ENCODE measurements at regions not wholly inside any gene's neighbourhood (a gene's known extent, or its start where the extent isn't known, plus 50 kb on each side); places are given as distances from the start of the nearest gene placed in this dataset.
"Not testable (repeated sequence)": the region's sequence is repeated elsewhere in the genome, so short reads cannot be mapped to it uniquely, and the experiment has no call there.

DNA sequence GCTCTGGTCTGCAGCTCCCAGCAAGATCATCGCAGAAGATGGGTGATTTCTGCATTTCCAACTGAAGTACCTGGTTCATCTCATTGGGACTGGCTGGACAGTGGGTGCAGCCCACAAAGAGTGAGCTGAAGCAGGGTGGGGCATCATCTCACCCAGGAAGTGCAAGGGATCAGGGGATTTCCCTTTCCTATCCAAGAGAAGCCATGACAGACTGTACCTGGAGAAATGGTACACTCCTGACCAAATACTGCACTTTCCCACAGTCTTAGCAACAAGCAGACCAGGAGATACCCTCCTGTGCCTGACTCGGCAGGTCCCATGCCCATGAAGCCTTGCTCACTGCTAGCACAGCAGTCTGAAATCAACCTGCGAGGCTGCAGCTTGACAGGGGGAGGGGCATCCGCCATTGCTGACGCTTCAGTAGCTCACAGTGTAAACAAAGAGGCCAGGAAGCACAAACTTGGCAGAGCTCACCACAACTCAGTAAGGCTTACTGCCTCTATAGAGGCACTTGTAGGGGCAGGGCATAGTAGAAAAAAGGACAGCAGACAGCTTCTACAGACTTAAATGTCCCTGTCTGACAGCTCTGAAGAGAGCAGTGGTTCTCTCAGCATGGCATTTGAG, 60.5 kb downstream of the AREG start:
- H3K27ac Mint-ChIP-seq; H3K9me3 Mint-ChIP-seq (ENCODE audit: low read depth); CTCF ChIA-PET; H3K4me1 Mint-ChIP-seq; H3K27me3 Mint-ChIP-seq; H3K4me3 Mint-ChIP-seq; POLR2A ChIA-PET; intact Hi-C loops (cut with DNase I, micrococcal nuclease); ATAC-seq; H3K36me3 Mint-ChIP-seq (ENCODE audit: low read depth): not testable (repeated sequence)
- DNase-seq: peak; percentile 8

DNA sequence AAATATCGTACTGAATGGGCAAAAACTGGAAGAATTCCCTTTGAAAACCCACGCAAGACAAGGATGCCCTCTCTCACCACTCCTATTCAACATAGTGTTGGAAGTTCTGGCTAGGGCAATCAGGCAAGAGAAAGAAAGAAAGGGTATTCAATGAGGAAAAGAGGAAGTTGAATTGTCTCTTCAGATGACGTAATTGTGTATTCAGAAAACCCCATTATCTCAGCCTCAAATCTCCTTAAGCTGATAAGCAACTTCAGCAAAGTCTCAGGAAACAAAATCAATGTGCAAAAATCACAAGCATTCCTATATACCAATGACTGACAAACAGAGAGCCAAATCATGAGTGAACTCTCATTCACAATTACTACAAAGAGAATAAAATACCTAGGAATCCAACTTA, 64.4 kb downstream of the AREG start:
- H3K27me3 Mint-ChIP-seq; H3K4me1 Mint-ChIP-seq; H3K36me3 Mint-ChIP-seq (ENCODE audit: low read depth); H3K9me3 Mint-ChIP-seq (ENCODE audit: low read depth); H3K4me3 Mint-ChIP-seq; POLR2A ChIA-PET; intact Hi-C loops (cut with DNase I, micrococcal nuclease); H3K27ac Mint-ChIP-seq; ATAC-seq; DNase-seq: not testable (repeated sequence)
- CTCF ChIA-PET: interaction anchor here (0.7 kb wide), 1 partner anchor 8 kb away, joined by 3 read pairs; no protein-coding TSS in a partner anchor

DNA sequence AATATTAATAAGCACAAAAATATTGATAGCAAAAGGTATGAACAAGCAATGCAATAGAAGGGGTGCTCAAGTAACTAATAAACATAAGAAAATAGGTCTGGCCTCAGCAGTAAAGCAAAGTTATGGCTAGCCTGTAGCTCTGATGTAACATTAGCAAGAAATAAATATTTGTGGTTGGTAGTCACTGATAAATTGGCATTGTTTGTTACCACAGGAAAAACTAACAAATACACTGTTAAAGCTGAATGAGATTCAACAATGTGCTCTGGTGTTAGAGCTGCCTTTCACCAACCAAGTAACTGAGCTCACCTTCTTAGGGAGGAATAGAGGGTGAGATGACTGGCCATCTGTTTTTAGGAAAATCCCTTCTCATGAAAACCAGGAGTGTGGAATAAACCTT, 71.4 kb downstream of the AREG start:
- Mint-ChIP-seq H3K4me3 (no peak overlapping the region), H3K4me1 (no peaks in the 10 kb centered on the region), H3K27me3 (no peaks in the 10 kb centered on the region)

DNA sequence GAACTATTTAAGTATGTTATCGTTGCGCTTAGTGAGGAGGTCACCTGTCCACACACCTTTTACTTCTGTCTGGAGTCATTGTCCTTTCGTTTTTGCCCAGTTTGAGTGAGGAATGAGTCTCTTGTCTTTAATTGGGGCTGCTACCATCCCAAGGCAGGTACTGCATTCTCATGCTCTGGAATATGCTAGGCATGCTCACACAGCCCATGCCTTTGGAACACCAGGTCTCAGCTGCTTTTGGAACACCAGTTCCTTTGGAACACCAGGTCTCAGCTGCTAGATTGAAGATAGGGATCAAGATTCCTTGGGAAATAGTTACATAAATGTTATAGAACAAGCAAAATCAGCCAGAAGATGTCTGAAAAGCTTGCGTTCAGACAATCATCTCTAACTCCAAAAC, 73.1 kb downstream of the AREG start:
- H3K36me3 Mint-ChIP-seq (ENCODE audit: low read depth): no peaks in the 10 kb centered on the region
- no peak overlapping the region for H3K4me3 Mint-ChIP-seq
- intact Hi-C loops (cut with DNase I, micrococcal nuclease): no loop called here
- DNase-seq: no peak
- ChIA-PET CTCF (interaction anchor here (0.5 to 1.6 kb wide), 2 partner anchors 9 to 13 kb away, joined by 3 to 7 read pairs; no protein-coding TSS in a partner anchor), POLR2A (interaction anchor here (0.7 kb wide), 1 partner anchor 84 kb away, joined by 5 read pairs; no protein-coding TSS in a partner anchor)
- H3K9me3 Mint-ChIP-seq (ENCODE audit: low read depth): no peaks in the 10 kb centered on the region
- H3K27ac Mint-ChIP-seq: no peak overlapping the region
- ATAC-seq: no peak
- no peaks in the 10 kb centered on the region for H3K4me1 Mint-ChIP-seq
- H3K27me3 Mint-ChIP-seq: no peaks in the 10 kb centered on the region

More for the DNA sequence above, 71.4 kb downstream of the AREG start:
- intact Hi-C loops (cut with DNase I, micrococcal nuclease): no loop called here
- Mint-ChIP-seq H3K36me3 (ENCODE audit: low read depth) (no peaks in the 10 kb centered on the region), H3K27ac (no peak overlapping the region), H3K9me3 (ENCODE audit: low read depth) (no peaks in the 10 kb centered on the region)
- DNase-seq (no peak), ATAC-seq (no peak)
- ChIA-PET POLR2A (no interaction called here), CTCF (interaction anchor here (0.7 to 1.6 kb wide), 2 partner anchors 15 to 121 kb away, joined by 3 to 7 read pairs; no protein-coding TSS in a partner anchor)

DNA sequence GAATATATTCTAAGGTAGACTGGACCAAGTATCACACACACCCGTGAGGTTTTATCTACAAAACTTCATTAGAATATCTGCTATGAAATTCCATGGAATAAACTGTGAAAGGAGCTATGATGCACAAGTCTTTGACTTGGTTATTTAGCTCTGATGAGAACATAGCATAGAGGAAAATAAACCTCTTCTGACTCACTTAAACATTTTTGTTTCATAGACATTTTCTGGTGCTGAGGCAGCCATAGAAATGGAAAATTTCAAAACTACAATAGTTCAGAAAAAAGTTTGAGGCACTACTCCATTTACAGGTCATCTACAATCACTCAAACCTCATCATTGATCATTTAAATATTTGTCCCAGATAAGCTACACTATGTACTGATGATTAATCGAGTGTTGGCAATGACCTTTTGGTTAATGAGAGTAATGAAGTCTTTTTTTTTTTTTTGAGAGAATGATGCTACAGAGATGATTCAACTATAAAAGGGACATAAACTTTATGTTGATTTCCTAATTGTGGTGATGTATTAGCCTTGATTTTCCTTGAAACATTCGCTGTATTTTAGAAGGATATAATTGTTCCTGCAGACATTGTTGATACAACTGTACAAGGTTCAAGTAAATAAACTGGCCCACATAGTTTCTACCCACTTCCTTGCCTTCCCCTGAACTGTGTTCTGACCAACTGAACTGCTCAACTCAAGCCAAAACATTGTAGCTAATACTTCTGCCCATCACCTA, 77.5 kb downstream of the AREG start:
- ATAC-seq (no peak), DNase-seq (no peak)
- ChIA-PET POLR2A (no interaction called here), CTCF (interaction anchor here (2.0 kb wide), 1 partner anchor 149 kb away, joined by 4 read pairs; no protein-coding TSS in a partner anchor)
- intact Hi-C loops (cut with DNase I, micrococcal nuclease): no loop called here
- Mint-ChIP-seq H3K27me3 (no peaks in the 10 kb centered on the region), H3K9me3 (ENCODE audit: low read depth) (no peaks in the 10 kb centered on the region), H3K36me3 (ENCODE audit: low read depth) (no peaks in the 10 kb centered on the region), H3K4me3 (no peak overlapping the region), H3K4me1 (peaks cover 7% of the 10 kb centered on the region), H3K27ac (no peak overlapping the region)

DNA sequence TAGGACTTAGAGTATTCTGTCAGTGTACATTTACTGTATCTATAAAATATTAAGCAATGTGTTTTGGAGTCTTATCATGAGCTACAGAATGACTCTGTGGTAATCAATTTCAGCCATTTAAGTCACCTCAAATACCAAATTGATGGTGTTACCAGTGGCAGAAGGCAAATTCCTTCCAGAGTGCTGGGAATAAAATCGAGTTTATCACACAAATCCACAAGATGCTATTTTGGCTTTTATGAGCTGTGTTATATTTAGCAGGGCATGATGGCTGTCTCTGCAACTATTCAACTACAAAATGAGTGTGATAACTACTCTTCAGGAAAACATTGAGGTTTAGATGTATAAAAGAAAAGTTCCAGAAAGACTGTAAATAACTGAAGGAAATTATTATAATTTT, 78.2 kb downstream of the AREG start:
- Mint-ChIP-seq H3K9me3 (ENCODE audit: low read depth) (no peaks in the 10 kb centered on the region), H3K4me1 (peaks cover 7% of the 10 kb centered on the region), H3K27me3 (peaks cover under 1% of the 10 kb centered on the region), H3K36me3 (ENCODE audit: low read depth) (no peaks in the 10 kb centered on the region), H3K27ac (no peak overlapping the region), H3K4me3 (no peak overlapping the region)
- DNase-seq (no peak), ATAC-seq (no peak)
- CTCF ChIA-PET: interaction anchor here (2.0 kb wide), 1 partner anchor 148 kb away, joined by 4 read pairs; no protein-coding TSS in a partner anchor
- intact Hi-C loops (cut with DNase I, micrococcal nuclease): no loop called here
- POLR2A ChIA-PET: no interaction called here

DNA sequence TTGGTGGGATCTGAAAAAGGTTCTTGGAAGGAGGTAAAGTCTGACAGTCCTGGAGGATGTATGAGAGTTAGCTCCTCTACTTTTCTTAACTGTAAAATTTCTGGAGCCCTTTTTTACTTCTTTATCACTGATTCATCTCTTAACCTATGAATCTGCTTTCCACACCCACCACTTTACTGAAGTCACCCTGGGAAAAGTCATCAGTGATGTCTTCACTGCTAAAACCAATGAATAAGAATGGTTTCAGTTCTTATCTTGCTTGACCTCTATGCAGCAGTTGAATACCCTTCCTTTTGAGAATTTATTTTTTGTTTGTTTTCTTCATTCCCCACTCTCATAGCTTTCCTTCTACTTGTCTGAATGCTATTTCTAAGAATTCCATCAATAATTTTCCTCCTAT, 80.0 kb downstream of the AREG start:
- intact Hi-C loops (cut with DNase I, micrococcal nuclease): no loop called here
- H3K27ac Mint-ChIP-seq: no peak overlapping the region
- DNase-seq (no peak), ATAC-seq (peak; percentile 68)
- no peaks in the 10 kb centered on the region for H3K9me3 Mint-ChIP-seq (ENCODE audit: low read depth)
- ChIA-PET CTCF (interaction anchor here (0.6 kb wide), 1 partner anchor 1313 kb away, joined by 3 read pairs; no protein-coding TSS in a partner anchor), POLR2A (no interaction called here)
- no peaks in the 10 kb centered on the region for H3K36me3 Mint-ChIP-seq (ENCODE audit: low read depth)
- H3K27me3 Mint-ChIP-seq: peaks cover 2% of the 10 kb centered on the region
- no peak overlapping the region for H3K4me3 Mint-ChIP-seq
- peaks cover 7% of the 10 kb centered on the region for H3K4me1 Mint-ChIP-seq

DNA sequence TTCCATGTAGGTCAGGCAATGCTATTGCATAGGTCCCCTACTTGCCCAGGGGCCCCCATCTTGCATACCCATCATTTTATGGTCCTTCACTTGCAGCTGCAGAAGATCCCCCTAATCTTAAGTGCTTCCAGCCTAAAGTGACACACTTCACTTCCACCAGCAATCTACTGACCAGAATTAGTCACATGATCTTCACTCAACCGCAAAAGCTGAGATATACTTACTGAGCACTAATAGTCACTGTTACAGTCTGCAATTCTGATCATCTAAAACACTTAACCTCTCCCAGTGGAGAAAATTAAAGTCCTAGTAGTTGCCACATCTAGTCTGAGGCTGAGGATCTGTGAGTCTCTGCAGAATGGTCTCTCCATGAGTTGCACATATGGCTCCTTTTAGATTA, 82.1 kb downstream of the AREG start:
- Mint-ChIP-seq H3K4me1 (peaks cover 7% of the 10 kb centered on the region), H3K36me3 (ENCODE audit: low read depth) (no peaks in the 10 kb centered on the region), H3K9me3 (ENCODE audit: low read depth) (no peaks in the 10 kb centered on the region), H3K4me3 (no peak overlapping the region), H3K27ac (no peak overlapping the region), H3K27me3 (peaks cover 2% of the 10 kb centered on the region)
- no peak for ATAC-seq
- ChIA-PET POLR2A (no interaction called here), CTCF (interaction anchor here (0.8 to 1.6 kb wide), 3 partner anchors 23 to 150 kb away, joined by 3 to 5 read pairs (median 3); no protein-coding TSS in a partner anchor)
- intact Hi-C loops (cut with DNase I, micrococcal nuclease): no loop called here
- no peak for DNase-seq

DNA sequence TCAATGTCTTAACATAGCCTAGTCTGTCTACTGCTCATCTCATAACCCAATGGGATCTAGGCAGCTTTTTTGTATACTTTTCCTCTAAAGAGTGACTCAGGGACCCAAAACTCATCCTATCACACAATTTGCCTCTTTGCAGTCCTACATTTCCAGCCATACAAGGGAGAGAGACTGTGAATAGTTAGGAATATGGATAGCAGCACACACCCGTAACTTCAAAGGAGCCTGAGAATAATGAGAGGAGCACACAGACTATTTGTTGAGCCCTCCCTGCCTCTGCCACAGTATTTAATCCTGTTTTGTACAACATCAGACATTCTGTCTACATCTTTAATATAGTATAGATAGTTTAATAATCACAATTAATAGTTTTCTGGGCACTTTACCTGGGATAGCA, 83.2 kb downstream of the AREG start:
- intact Hi-C loops (cut with DNase I, micrococcal nuclease): no loop called here
- peaks cover 2% of the 10 kb centered on the region for H3K27me3 Mint-ChIP-seq
- no peaks in the 10 kb centered on the region for H3K9me3 Mint-ChIP-seq (ENCODE audit: low read depth)
- ATAC-seq: no peak
- no peak for DNase-seq
- no peak overlapping the region for H3K27ac Mint-ChIP-seq
- H3K4me1 Mint-ChIP-seq: peaks cover 7% of the 10 kb centered on the region
- no peaks in the 10 kb centered on the region for H3K36me3 Mint-ChIP-seq (ENCODE audit: low read depth)
- ChIA-PET CTCF (interaction anchor here (0.7 to 1.3 kb wide), 4 partner anchors 11 to 171 kb away, joined by 3 read pairs; no protein-coding TSS in a partner anchor), POLR2A (no interaction called here)
- H3K4me3 Mint-ChIP-seq: no peak overlapping the region

DNA sequence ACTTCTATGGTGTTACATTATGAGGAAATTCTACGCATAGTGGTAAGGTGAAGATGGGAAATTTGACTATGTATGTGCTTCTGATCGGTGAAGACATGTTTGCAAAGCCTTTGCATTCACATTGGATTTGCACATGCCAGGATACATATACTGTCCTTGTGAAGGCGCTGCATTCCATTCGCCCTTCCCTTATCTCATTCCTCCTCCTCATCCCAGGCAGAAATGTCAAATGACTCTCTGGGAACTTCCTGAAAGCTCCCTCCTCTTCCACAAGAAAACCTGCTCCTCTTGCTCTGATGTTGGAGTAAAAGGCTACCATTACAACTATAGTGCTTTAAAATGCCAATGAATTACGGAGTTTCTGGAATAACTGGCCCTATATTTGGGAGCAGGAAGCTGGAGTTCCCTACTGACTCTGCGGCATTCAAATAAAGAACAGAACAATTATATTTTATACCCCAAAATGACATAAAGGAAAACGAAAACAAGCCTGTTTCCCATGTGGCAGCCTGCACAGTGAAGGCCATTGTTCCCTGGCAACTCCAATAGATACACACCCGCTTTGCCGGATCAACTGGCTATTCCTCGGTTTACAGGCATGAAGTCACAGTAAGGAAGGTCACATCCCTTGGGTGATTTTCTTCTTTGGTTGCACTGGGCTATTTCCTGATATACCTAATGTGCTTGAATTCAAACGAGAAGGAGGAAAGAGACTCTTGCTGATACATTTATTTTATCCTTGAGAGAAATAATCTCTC, 84.5 kb downstream of the AREG start:
- Mint-ChIP-seq H3K4me1 (peaks cover 7% of the 10 kb centered on the region), H3K27ac (no peak overlapping the region), H3K9me3 (ENCODE audit: low read depth) (no peaks in the 10 kb centered on the region), H3K36me3 (ENCODE audit: low read depth) (no peaks in the 10 kb centered on the region), H3K4me3 (no peak overlapping the region), H3K27me3 (peaks cover 2% of the 10 kb centered on the region)
- POLR2A ChIA-PET: no interaction called here
- CTCF ChIA-PET: interaction anchor here (0.6 to 1.3 kb wide), 4 partner anchors 10 to 480 kb away, joined by 3 read pairs; no protein-coding TSS in a partner anchor
- ATAC-seq (no peak), DNase-seq (no peak)
- intact Hi-C loops (cut with DNase I, micrococcal nuclease): loop anchor here (2.0 to 10.0 kb wide), 2 partner anchors 153 to 305 kb away; no protein-coding TSS in a partner anchor

DNA sequence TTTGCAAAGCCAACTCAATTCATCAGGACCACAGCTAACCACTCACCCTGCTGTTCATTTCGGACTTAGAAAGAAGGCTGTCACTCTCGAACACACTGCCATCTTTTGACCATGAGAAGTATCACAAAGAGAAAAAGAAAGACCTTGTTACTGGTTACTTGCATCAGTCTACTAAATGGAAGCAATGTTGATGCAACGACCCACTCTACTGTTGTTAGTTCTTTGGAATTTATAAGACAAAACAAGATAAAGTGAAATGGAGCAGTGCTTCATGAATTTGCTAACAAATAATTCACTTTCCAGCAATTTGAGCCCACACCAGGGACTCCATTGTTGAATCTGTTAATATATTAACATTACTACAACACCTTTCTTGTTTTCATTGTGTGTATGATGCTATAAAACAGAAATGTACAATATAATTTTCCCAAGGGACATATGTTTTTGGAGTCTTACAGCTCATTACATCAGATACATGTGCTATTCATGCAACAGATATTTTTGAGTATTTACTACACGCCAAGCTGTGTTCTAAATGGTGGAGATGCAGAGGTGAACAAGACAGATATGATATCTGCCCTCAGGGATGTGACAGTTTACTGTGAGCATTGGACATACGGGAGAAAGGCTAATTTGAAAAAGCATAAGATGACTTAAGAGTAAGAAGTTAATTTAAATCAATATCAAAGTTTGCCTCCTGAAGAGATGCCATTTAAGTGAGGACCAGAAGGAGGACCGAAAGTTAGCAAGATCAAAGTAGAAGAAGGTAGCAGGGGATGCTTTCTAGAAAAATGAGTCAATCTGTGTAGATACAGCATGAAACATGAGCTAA, 87.2 kb downstream of the AREG start:
- DNase-seq (peak; percentile 20), ATAC-seq (peak; percentile 74)
- intact Hi-C loops (cut with DNase I, micrococcal nuclease): loop anchor here (1.0 to 10.0 kb wide), 4 partner anchors 155 to 307 kb away; no protein-coding TSS in a partner anchor
- no peaks in the 10 kb centered on the region for H3K36me3 Mint-ChIP-seq (ENCODE audit: low read depth)
- H3K9me3 Mint-ChIP-seq (ENCODE audit: low read depth): no peaks in the 10 kb centered on the region
- peaks cover 2% of the 10 kb centered on the region for H3K27me3 Mint-ChIP-seq
- no peak overlapping the region for H3K27ac Mint-ChIP-seq
- ChIA-PET POLR2A (no interaction called here), CTCF (interaction anchor here (0.6 to 2.9 kb wide), 12 partner anchors 10 to 304 kb away, joined by 3 to 14 read pairs (median 5); no protein-coding TSS in a partner anchor)
- H3K4me3 Mint-ChIP-seq: no peak overlapping the region
- H3K4me1 Mint-ChIP-seq: no peaks in the 10 kb centered on the region
